NT2/D1 (cell line): ENCODE measurements at regions not wholly inside any gene's neighbourhood (a gene's known extent, or its start where the extent isn't known, plus 50 kb on each side); places are given as distances from the start of the nearest gene placed in this dataset.

Source experiments
- DNase-seq: peaks from one replicate; pipeline ENCODE4 v3.0.0-alpha.2; 2011; ENCODE audit warnings: low read depth, low spot score
- H3K27me3 ChIP-seq: 2 replicates; pipeline ENCODE4 v1.6.0; 2011; ENCODE audit warnings: mild to moderate bottlenecking; ENCODE audit not compliant: insufficient read length, insufficient read depth
- H3K36me3 ChIP-seq: 2 replicates; pipeline ENCODE4 v1.6.1; 2011; ENCODE audit warnings: mild to moderate bottlenecking, low read length, mixed read lengths; ENCODE audit not compliant: insufficient read depth, insufficient read length
- H3K4me1 ChIP-seq: 2 replicates; pipeline ENCODE4 v1.5.1; 2011; ENCODE audit not compliant: insufficient read depth, insufficient read length
- H3K4me3 ChIP-seq: 2 replicates; pipeline ENCODE4 v1.5.1; 2011; ENCODE audit warnings: low read depth; ENCODE audit not compliant: insufficient read length
- H3K9ac ChIP-seq: 2 replicates; pipeline ENCODE4 v1.6.0; 2011; ENCODE audit warnings: low read depth; ENCODE audit not compliant: insufficient read length
- H3K9me3 ChIP-seq: 2 replicates; pipeline ENCODE4 v1.5.1; 2011; ENCODE audit warnings: mild to moderate bottlenecking, low read length; ENCODE audit not compliant: insufficient read depth
- SUZ12 ChIP-seq: IDR thresholded peaks from 2 replicates; pipeline ENCODE4 v1.6.1; 2011; ENCODE audit not compliant: insufficient read length, insufficient read depth; ENCODE audit errors: extremely low read depth
- YY1 ChIP-seq: IDR thresholded peaks from 2 replicates; pipeline ENCODE4 v1.6.1; 2011; ENCODE audit not compliant: insufficient read length, insufficient read depth
- ZNF274 ChIP-seq: IDR thresholded peaks from 2 replicates; pipeline ENCODE4 v1.6.1; 2011; ENCODE audit warnings: mild to moderate bottlenecking, low read depth, low read length

GRCh38 chr10:92747066-92747465 lies 57.3 kb downstream of the HHEX start:
- Histone ChIP-seq H3K9ac (no peak overlapping the region), H3K27me3 (no peaks in the 10 kb centered on the region), H3K36me3 (no peaks in the 10 kb centered on the region), H3K4me1 (no peaks in the 10 kb centered on the region), H3K9me3 (no peaks in the 10 kb centered on the region), H3K4me3 (no peak overlapping the region)
- DNase-seq, result no peak
- TF ChIP-seq YY1 (no peak), ZNF274 (no peak), SUZ12 (no peak)

- Histone ChIP-seq H3K4me3 (no peak overlapping the region), H3K36me3 (no peaks in the 10 kb centered on the region), H3K4me1 (no peaks in the 10 kb centered on the region), H3K9ac (no peak overlapping the region), H3K27me3 (no peaks in the 10 kb centered on the region), H3K9me3 (no peaks in the 10 kb centered on the region)
- DNase-seq, result no peak
- TF ChIP-seq SUZ12, result no peak
These were observed 57.8 kb downstream of the HHEX start for GRCh38 chr10:92747600-92747999.

- no peak for DNase-seq
- Histone ChIP-seq H3K4me3 (no peak overlapping the region), H3K9ac (no peak overlapping the region), H3K36me3 (no peaks in the 10 kb centered on the region), H3K9me3 (no peaks in the 10 kb centered on the region), H3K27me3 (no peaks in the 10 kb centered on the region), H3K4me1 (no peaks in the 10 kb centered on the region)
- TF ChIP-seq YY1 (no peak), ZNF274 (no peak), SUZ12 (no peak)
These were observed 61.2 kb downstream of the HHEX start for GRCh38 chr10:92750791-92751533.

GRCh38 chr10:92751534-92751811 lies 61.7 kb downstream of the HHEX start:
- H3K36me3 ChIP-seq, result no peaks in the 10 kb centered on the region
- no peak for DNase-seq
- no peak for TF ChIP-seq YY1
- no peak for TF ChIP-seq ZNF274
- TF ChIP-seq SUZ12, result no peak
- H3K4me1 ChIP-seq, result no peaks in the 10 kb centered on the region
- no peaks in the 10 kb centered on the region for H3K27me3 ChIP-seq
- H3K9ac ChIP-seq, result no peak overlapping the region
- no peak overlapping the region for H3K4me3 ChIP-seq
- no peaks in the 10 kb centered on the region for H3K9me3 ChIP-seq

GRCh38 chr10:92751827-92752226 lies 62.1 kb downstream of the HHEX start:
- H3K4me3 ChIP-seq, result no peak overlapping the region
- H3K9ac ChIP-seq, result no peak overlapping the region
- H3K27me3 ChIP-seq, result no peaks in the 10 kb centered on the region
- no peaks in the 10 kb centered on the region for H3K36me3 ChIP-seq
- no peaks in the 10 kb centered on the region for H3K9me3 ChIP-seq
- TF ChIP-seq YY1, result no peak
- TF ChIP-seq ZNF274, result no peak
- TF ChIP-seq SUZ12, result no peak
- H3K4me1 ChIP-seq, result no peaks in the 10 kb centered on the region
- no peak for DNase-seq

GRCh38 chr10:92753865-92754264 lies 64.1 kb downstream of the HHEX start:
- DNase-seq, result no peak
- Histone ChIP-seq H3K9me3 (no peaks in the 10 kb centered on the region), H3K36me3 (no peaks in the 10 kb centered on the region), H3K4me1 (peaks cover 3% of the 10 kb centered on the region), H3K27me3 (no peaks in the 10 kb centered on the region), H3K9ac (no peak overlapping the region), H3K4me3 (no peak overlapping the region)
- no peak for TF ChIP-seq YY1
- no peak for TF ChIP-seq SUZ12
- TF ChIP-seq ZNF274, result no peak

GRCh38 chr10:92755725-92756124 lies 66.0 kb downstream of the HHEX start:
- TF ChIP-seq SUZ12 (no peak), ZNF274 (no peak), YY1 (no peak)
- no peak for DNase-seq
- no peaks in the 10 kb centered on the region for H3K9me3 ChIP-seq
- no peak overlapping the region for H3K9ac ChIP-seq
- peaks cover 3% of the 10 kb centered on the region for H3K4me1 ChIP-seq
- no peaks in the 10 kb centered on the region for H3K36me3 ChIP-seq
- no peaks in the 10 kb centered on the region for H3K27me3 ChIP-seq
- no peak overlapping the region for H3K4me3 ChIP-seq
